MCF 10A (cell line): ENCODE measurements at regions not wholly inside any gene's neighbourhood (a gene's known extent, or its start where the extent isn't known, plus 50 kb on each side); places are given as distances from the start of the nearest gene placed in this dataset.
"Not testable (repeated sequence)": the region's sequence is repeated elsewhere in the genome, so short reads cannot be mapped to it uniquely, and the experiment has no call there.

Source experiments
- BruUV-seq: library from RNA; stranded (reverse); fragments of 400-500 nt; replicated peaks from 2 replicates; lab custom pipeline; 2021; lab: Mats Ljungman, UMichigan
- CTCF ChIA-PET: fragments of 300-600 bp; sonication (Branson Sonifier 250); formaldehyde crosslinking; extraction: SDS; loops from one replicate; lab custom pipeline; 2021; ENCODE audit warnings: antibody characterized with exemption, inconsistent platforms; lab: Yijun Ruan, JAX
- POLR2A ChIA-PET: fragments of 300-600, 350-650 bp; sonication (Branson Sonifier 250); formaldehyde crosslinking; extraction: SDS; loops from one replicate; lab custom pipeline; 2020; ENCODE audit warnings: antibody characterized with exemption, inconsistent platforms; lab: Yijun Ruan, JAX
- DNase-seq: peaks from one replicate; pipeline ENCODE4 v3.0.0-alpha.2; 2018; ENCODE audit not compliant: unreplicated experiment
- H3K27ac Mint-ChIP-seq: one replicate; pipeline ENCODE4 v1.8.0; 2022; ENCODE audit warnings: mild to moderate bottlenecking, low read depth, mixed read lengths; ENCODE audit not compliant: unreplicated experiment
- H3K27me3 Mint-ChIP-seq: one replicate; pipeline ENCODE4 v1.8.0; 2022; ENCODE audit warnings: mixed read lengths; ENCODE audit not compliant: insufficient read depth, unreplicated experiment
- H3K36me3 Mint-ChIP-seq: one replicate; pipeline ENCODE4 v1.8.0; 2022; ENCODE audit warnings: mild to moderate bottlenecking, moderate library complexity, mixed read lengths; ENCODE audit not compliant: insufficient read depth, unreplicated experiment
- H3K4me1 Mint-ChIP-seq: one replicate; pipeline ENCODE4 v1.8.0; 2022; ENCODE audit warnings: mixed read lengths; ENCODE audit not compliant: insufficient read depth, unreplicated experiment
- H3K4me3 Mint-ChIP-seq: one replicate; pipeline ENCODE4 v1.8.0; 2022; ENCODE audit warnings: mild to moderate bottlenecking, moderate library complexity, mixed read lengths; ENCODE audit not compliant: unreplicated experiment
- H3K9me3 Mint-ChIP-seq: one replicate; pipeline ENCODE4 v1.8.0; 2022; ENCODE audit warnings: mixed read lengths; ENCODE audit not compliant: unreplicated experiment
- CTCF ChIP-seq: fragments of 200-600 bp; IDR thresholded peaks from one replicate; pipeline ENCODE4 v1.8.0; 2022; ENCODE audit warnings: antibody characterized with exemption, mild to moderate bottlenecking; ENCODE audit not compliant: unreplicated experiment
- intact Hi-C: fragments of 100-400 bp; cut with micrococcal nuclease; formaldehyde crosslinking; loops from 2 replicates; pipeline ENCODE4 v1.14.1; 2022

GRCh38 chr2:71922091-71922490, 225.6 kb downstream of the CYP26B1 start:
- DNase-seq, result no peak
- ChIA-PET POLR2A (interaction anchor here (1.2 to 2.3 kb wide), 3 partner anchors 225 to 313 kb away, joined by 3 to 12 read pairs (median 3); partner anchors contain the start of gene CYP26B1), CTCF (interaction anchor here (0.5 to 9.3 kb wide), 14 partner anchors 13 to 658 kb away, joined by 3 to 204 read pairs (median 8); partner anchors contain the start of gene CYP26B1)
- intact Hi-C loops, result loop anchor here (5.0 to 10.0 kb wide), 2 partner anchors 375 to 443 kb away; no protein-coding TSS in a partner anchor
- H3K27me3 Mint-ChIP-seq, result peaks cover 6% of the 10 kb centered on the region
- BruUV-seq, result no TSS peak
- no peak for TF ChIP-seq CTCF
- no peak overlapping the region for H3K27ac Mint-ChIP-seq
- H3K9me3 Mint-ChIP-seq, result peaks cover 7% of the 10 kb centered on the region
- H3K36me3 Mint-ChIP-seq, result no peaks in the 10 kb centered on the region
- H3K4me1 Mint-ChIP-seq, result no peaks in the 10 kb centered on the region
- H3K4me3 Mint-ChIP-seq, result no peak overlapping the region

GRCh38 chr2:71920819-71921218, 226.8 kb downstream of the CYP26B1 start:
- H3K4me1 Mint-ChIP-seq, POLR2A ChIA-PET, H3K36me3 Mint-ChIP-seq, BruUV-seq, DNase-seq, H3K4me3 Mint-ChIP-seq, H3K9me3 Mint-ChIP-seq, H3K27ac Mint-ChIP-seq: not testable (repeated sequence)
- intact Hi-C loops, result loop anchor here (5.0 to 10.0 kb wide), 2 partner anchors 374 to 444 kb away; no protein-coding TSS in a partner anchor
- peaks cover 18% of the 10 kb centered on the region for H3K27me3 Mint-ChIP-seq
- CTCF ChIA-PET, result interaction anchor here (0.5 to 9.3 kb wide), 6 partner anchors 11 to 373 kb away, joined by 3 to 204 read pairs (median 14); partner anchors contain the start of gene CYP26B1

GRCh38 chr2:71919708-71920107, 228.0 kb downstream of the CYP26B1 start:
- intact Hi-C loops, result loop anchor here (5.0 to 10.0 kb wide), 2 partner anchors 372 to 445 kb away; no protein-coding TSS in a partner anchor
- H3K4me3 Mint-ChIP-seq, result no peak overlapping the region
- H3K4me1 Mint-ChIP-seq, result no peaks in the 10 kb centered on the region
- no peak for TF ChIP-seq CTCF
- H3K9me3 Mint-ChIP-seq, result peaks cover 7% of the 10 kb centered on the region
- no peak overlapping the region for H3K27ac Mint-ChIP-seq
- BruUV-seq, result no TSS peak
- DNase-seq, result no peak
- H3K36me3 Mint-ChIP-seq, result no peaks in the 10 kb centered on the region
- POLR2A ChIA-PET, result no interaction called here
- H3K27me3 Mint-ChIP-seq, result peaks cover 20% of the 10 kb centered on the region
- CTCF ChIA-PET, result interaction anchor here (0.6 to 9.3 kb wide), 2 partner anchors 231 to 406 kb away, joined by 3 to 204 read pairs; partner anchors contain the start of gene CYP26B1

- no peak for DNase-seq
- ChIA-PET CTCF (interaction anchor here (0.6 to 5.7 kb wide), 2 partner anchors 14 to 240 kb away, joined by 3 to 42 read pairs; no protein-coding TSS in a partner anchor), POLR2A (interaction anchor here (1.8 kb wide), 1 partner anchor 238 kb away, joined by 5 read pairs; no protein-coding TSS in a partner anchor)
- Mint-ChIP-seq H3K36me3 (no peaks in the 10 kb centered on the region), H3K9me3 (peaks cover 16% of the 10 kb centered on the region), H3K4me1 (no peaks in the 10 kb centered on the region), H3K27me3 (peaks cover 28% of the 10 kb centered on the region), H3K4me3 (no peak overlapping the region), H3K27ac (no peak overlapping the region)
- no peak for TF ChIP-seq CTCF
- no TSS peak for BruUV-seq
- intact Hi-C loops, result no loop called here
These were observed 237.4 kb downstream of the CYP26B1 start for GRCh38 chr2:71910277-71910676.
